HG03442 (cell line): ENCODE measurements at regions not wholly inside any gene's neighbourhood (a gene's known extent, or its start where the extent isn't known, plus 50 kb on each side); places are given as distances from the start of the nearest gene placed in this dataset.

Experiments
- ATAC-seq: cut with Tn5 transposase; IDR thresholded peaks from one replicate; pipeline ENCODE4 v1.9.1; 2021; ENCODE audit warnings: mild to moderate bottlenecking, moderate library complexity; ENCODE audit not compliant: unreplicated experiment

GRCh38 chr5:93279296-93279963 is 301.6 kb downstream of the NR2F1-AS1 start:
- ATAC-seq = no peak

DNA sequence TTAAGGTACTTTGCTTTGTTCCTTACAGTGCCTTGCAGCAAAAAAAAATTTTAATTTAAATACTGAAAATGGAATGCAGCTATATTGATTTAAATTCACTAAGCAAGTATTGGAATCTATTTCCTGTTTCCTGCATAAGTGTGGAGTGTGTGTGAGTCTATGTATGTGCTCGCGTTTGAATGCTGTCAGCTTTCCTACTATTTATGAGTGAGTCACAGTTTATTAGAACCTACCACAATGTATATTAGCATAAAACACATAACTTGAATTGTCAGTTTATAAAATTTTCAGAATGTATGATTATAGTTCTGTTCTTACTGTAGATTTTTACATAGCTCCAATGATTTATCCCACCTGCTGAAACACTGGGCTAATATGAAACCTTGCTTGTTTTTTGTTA is 302.1 kb downstream of the NR2F1-AS1 start:
- ATAC-seq = no peak

- ATAC-seq = no peak
Observed at GRCh38 chr5:93277051-93277450, 304.0 kb downstream of the NR2F1-AS1 start.

DNA sequence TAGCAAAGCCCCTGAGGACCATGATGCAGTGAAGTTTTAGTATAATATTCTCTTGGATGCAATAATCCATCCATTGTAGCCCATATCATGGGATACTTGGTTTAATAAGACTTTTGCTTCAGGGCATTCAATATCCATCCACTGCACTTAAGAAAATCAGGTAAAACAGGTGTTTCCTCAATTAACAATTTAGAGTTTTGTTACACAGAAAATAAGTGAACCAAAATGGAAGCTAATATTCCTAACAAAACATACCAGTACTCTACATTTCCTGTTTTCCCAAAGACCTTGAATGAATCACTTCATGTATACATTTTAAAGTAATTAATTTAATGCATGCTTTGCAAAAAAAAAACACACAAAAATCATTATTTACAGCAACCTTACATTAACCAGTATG is 305.6 kb downstream of the NR2F1-AS1 start:
- no peak for ATAC-seq

GRCh38 chr5:93274291-93274690 is 306.7 kb downstream of the NR2F1-AS1 start:
- no peak for ATAC-seq

GRCh38 chr5:93273176-93273575 is 307.8 kb downstream of the NR2F1-AS1 start:
- no peak for ATAC-seq

DNA sequence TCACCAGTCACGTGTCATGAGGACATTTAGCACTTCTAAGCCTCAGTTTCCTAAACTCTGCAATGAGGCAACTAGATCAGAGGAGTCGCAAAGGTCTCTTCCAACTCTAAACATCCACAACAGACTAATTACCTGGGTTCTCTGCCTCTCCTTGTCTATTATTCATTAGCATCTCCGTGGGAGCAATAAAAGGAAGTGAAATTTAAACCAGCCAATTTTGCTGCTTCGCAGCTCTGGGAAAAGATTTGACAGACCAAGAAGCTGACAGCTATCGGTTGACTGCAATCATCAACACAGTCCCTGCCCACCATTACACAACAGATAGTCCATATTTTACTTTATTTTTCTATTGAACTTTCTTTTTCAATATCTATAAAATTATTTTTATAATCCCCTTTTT is 308.9 kb downstream of the NR2F1-AS1 start:
- no peak for ATAC-seq

- ATAC-seq = no peak
Observed at GRCh38 chr5:93267736-93268135, 313.3 kb downstream of the NR2F1-AS1 start.

- ATAC-seq = no peak
Observed at GRCh38 chr5:93267276-93267675, 313.7 kb downstream of the NR2F1-AS1 start.

- ATAC-seq = no peak
Observed at GRCh38 chr5:93257616-93258015, 323.4 kb downstream of the NR2F1-AS1 start.

DNA sequence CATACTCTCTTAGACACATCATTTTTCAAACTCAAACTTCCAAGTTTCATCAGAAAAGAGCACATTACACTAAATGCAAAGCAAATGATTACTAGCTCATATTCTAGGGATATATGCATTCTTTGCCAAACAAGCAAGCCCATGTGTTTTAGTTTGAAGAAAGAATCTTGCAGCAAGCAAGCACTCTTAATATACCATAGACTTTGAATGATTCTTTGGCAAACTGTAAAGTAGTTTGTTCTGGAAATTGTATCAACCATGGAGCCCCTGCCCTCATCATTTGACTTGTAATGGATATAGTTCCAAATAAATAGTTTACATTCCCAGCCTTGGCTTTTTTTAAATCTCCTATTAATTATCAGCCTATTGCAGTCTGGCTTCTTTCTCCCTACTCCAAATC is 325.2 kb downstream of the NR2F1-AS1 start:
- ATAC-seq = no peak

DNA sequence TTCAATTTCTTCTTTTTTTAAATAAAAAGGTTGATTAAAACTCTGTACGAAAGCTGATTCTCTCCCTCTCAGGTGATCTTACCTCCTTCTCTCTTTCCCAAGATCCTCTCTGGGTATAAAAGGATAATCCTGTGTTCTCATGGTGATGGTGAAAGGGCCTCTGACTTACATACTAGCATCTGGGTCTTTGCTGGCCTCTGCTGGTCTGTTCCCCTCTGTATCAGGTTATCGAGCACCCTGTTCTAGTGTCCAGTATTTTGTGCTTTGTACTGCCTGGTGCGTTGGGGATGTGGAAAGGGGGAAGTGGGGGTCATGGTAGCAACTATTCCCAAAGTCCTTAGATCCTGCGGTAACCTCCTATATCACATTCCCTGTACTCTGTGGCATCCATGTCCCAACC is 328.9 kb downstream of the NR2F1-AS1 start:
- ATAC-seq = no peak

DNA sequence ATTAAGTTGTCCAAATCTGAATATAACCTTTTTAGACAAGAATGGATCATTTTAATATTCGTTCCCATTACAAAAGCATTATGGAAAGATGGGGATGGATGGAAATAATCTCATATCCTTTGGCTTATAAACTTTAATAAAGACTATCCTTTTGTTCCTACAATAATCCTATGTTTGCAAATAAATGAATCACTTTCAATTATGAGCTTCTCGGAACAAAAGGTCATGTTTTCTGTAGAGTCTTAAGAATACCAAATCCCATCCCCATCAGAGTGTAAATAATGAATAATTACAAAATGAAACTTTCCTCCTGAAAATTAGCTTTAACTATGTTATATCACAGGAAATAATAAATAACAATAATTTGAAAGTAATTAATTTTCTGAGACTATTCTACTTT is 329.7 kb downstream of the NR2F1-AS1 start:
- ATAC-seq = no peak

- ATAC-seq = no peak
Observed at GRCh38 chr5:93250424-93250823, 330.6 kb downstream of the NR2F1-AS1 start.

- no peak for ATAC-seq
Observed at GRCh38 chr5:93249651-93250289, 331.2 kb downstream of the NR2F1-AS1 start.

DNA sequence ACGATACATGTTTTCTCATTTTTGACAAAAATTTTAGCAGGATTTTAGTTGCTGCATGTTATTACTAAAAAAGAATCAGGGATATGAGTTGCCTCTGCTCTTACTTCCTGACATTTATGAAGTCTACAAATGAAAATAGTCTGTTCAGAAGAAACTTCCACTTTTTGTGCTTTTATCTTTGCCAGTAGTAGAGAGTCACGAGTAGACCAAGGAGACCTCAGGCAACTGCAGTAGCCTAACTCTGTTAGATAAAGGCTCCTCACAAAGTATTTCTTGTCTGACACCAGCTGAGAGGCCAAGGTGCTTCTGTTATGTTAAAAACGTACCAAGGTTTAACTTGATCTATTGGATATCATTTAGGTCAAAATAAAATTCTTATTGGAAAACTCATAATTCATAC is 333.9 kb downstream of the NR2F1-AS1 start:
- ATAC-seq = no peak

DNA sequence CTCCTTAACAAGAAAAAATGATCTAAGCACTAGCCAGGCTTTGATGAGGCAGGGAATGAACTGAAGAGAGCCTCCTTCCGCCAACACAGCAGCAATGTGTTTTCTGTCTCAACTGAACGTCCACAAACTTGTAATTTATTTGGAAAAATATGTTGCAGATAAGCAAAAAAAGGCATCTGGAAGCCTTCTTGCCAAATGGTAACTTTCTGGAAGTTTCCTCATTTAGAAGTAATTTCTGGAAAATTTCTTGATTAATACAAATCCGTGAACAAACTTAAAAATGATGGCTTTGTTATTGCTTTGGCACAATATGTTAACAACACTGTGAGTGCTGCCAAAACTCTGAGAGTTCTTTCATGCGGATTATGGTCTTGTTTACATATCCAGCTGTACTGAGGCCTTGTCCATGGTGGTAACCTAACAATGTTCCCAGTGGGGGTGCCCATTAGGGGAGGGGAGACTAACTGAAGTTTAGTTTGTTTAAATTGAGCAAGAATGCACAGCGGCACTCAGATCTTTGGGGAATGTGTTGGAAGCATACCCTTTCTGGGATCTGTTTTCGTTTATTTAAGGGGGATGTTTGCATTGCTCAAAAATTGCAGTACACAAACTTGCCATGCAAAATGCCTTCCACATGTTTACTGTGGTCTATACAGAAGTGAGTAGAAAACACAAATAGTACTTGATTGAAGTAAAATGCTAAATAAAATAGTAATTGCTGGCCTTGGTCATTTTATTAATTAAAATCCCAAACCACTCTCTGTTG is 334.7 kb downstream of the NR2F1-AS1 start:
- no peak for ATAC-seq

GRCh38 chr5:93245226-93245625 is 335.8 kb downstream of the NR2F1-AS1 start:
- ATAC-seq = no peak

DNA sequence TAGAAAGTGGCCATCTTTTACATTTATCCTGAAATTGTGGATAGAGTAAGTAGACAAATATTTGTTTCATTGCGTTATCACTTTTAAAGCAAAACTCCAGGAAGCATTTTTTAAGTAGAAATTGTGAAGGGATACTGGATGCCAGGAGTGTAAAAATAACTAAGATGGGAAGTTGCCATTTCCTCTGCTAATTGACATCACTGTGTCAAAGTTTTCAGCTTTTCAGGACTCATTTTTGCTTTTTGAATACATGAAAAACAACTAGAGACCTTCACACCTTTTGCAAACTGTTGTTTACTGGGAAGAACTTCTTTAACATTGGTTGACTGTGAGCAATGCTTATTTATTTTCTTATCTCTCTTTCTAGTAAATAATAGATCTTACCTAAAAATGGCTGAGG is 337.5 kb downstream of the NR2F1-AS1 start:
- no peak for ATAC-seq

DNA sequence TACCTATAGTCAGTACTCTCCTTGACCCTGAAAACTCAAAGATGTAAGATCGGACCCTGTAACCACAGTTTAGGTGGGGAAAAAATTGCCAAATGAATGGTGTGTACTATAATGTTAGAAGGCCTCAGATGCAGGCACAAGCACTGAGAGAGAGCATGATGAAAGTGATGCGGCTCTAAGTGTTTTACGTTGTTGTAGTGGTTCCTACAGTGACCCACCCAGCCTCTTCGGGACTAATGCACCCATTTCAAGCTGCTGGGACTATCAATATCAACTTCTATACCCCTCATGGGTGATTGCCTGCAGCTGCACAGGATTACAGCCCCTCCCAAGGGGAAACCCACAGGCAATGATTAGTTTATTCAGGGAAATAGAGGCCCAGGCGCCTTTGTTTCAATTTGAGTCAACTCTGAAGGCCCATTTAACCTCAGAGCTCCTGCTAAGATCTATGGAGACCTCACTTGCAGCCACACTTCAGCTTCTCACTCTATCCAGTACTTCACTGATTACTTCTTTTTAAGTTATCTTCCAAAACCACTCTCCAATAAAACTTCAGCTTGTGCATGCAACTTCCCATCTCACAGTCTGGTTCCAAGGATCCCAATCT is 340.7 kb downstream of the NR2F1-AS1 start:
- no peak for ATAC-seq

DNA sequence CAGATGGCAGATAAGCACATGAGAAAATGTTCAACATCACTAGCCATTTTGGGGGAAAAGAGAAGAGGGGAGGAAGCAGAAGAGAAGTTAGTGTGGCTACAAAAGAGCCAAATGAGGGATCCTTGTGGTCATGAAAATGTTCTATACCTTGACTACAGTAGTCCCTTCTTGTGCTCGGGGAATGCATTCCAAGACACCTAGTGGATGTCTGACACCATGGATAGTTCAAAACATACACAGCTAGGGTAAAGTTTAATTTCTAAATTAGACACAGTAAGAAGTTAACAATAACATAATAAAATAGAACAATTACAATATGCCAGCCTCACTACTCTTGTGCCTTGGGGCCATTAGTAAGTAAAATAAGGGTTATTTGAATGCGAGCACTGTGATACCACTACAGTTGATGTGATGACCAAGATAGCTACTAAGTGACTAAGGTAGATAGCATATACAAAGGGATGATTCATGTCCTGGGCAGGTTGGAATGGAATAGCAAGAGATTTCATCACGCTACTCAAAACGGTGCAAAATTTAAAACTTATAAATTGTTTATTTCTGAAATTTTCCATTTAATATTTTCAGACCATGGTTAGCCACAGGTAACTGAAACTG is 344.1 kb downstream of the NR2F1-AS1 start:
- ATAC-seq = no peak
